GM12878 (cell line): ENCODE measurements at regions not wholly inside any gene's neighbourhood (a gene's known extent, or its start where the extent isn't known, plus 50 kb on each side); places are given as distances from the start of the nearest gene placed in this dataset.

ENCODE experiments used
- ATAC-seq: fragments of 200-7000 bp; cut with Tn5 transposase; 3 replicates; pipeline ENCODE4 v1.9.1; 2020; ENCODE audit warnings: mild to moderate bottlenecking, moderate library complexity
- BruUV-seq: library from RNA; stranded (reverse); fragments of 400-500 nt; replicated peaks from 2 replicates; lab custom pipeline; 2021; lab: Mats Ljungman, UMichigan
- CTCF ChIA-PET: fragments of 300-600 bp; sonication (Branson Sonifier 250); formaldehyde crosslinking; extraction: SDS; loops from one replicate; lab custom pipeline; 2021; ENCODE audit warnings: inconsistent platforms; lab: Yijun Ruan, JAX
- POLR2A ChIA-PET: fragments of 350-600 bp; formaldehyde crosslinking; extraction: SDS; loops from one replicate; lab custom pipeline; 2021; ENCODE audit warnings: inconsistent platforms; lab: Charles Lee
- RAD21 ChIA-PET: fragments of 300-600 bp; sonication (Branson Sonifier 250); formaldehyde crosslinking; loops from one replicate; lab custom pipeline; 2023; ENCODE audit warnings: antibody characterized with exemption; ENCODE audit not compliant: unreplicated experiment; lab: Charles Lee
- SMC1A ChIA-PET: fragments of 300-600 bp; sonication (Branson Sonifier 250); formaldehyde crosslinking; loops from one replicate; lab custom pipeline; 2023; ENCODE audit not compliant: unreplicated experiment, uncharacterized antibody; lab: Charles Lee
- DNase-seq: peaks from one replicate; pipeline ENCODE4 v3.0.0-alpha.2; 2011; ENCODE audit warnings: low read depth, low spot score
- FAIRE-seq: peaks from 3 replicates; lab custom pipeline; 2011; peaks lifted over from hg19 to GRCh38; lab: Jason Lieb, UNC
- H2AFZ ChIP-seq: 2 replicates; pipeline ENCODE4 v1.6.0; 2011; ENCODE audit warnings: low read depth, low read length, control low read depth; ENCODE audit not compliant: control insufficient read depth
- H3K27ac ChIP-seq: 2 replicates; pipeline ENCODE4 v1.5.1; 2011; ENCODE audit warnings: control low read depth; ENCODE audit not compliant: control insufficient read depth, insufficient read depth
- H3K27me3 ChIP-seq, 2 experiments: replicated peaks in 1 of 2; 2 replicates each; pipeline versions ENCODE4 v1.6.0 to v1.6.1; 2011; ENCODE audit warnings: low read length in 1 of 2; ENCODE audit not compliant: control insufficient read depth in 2 of 2, insufficient read depth in 2 of 2
- H3K36me3 ChIP-seq, 2 experiments: 2 replicates each; pipeline ENCODE4 v1.5.1; 2011; ENCODE audit warnings: low read length in 1 of 2; ENCODE audit not compliant: control insufficient read depth in 2 of 2, insufficient read depth in 2 of 2
- H3K4me1 ChIP-seq: 2 replicates; pipeline ENCODE4 v1.6.1; 2011; ENCODE audit warnings: mild to moderate bottlenecking, low read length, moderate library complexity, mixed read lengths; ENCODE audit not compliant: control insufficient read depth, insufficient read depth
- H3K4me2 ChIP-seq: 2 replicates; pipeline ENCODE4 v1.6.0; 2011; ENCODE audit warnings: control low read depth; ENCODE audit not compliant: control insufficient read depth, insufficient read depth
- H3K4me3 ChIP-seq: fragments of 200-600 bp; sonication (generic); 2 replicates; pipeline ENCODE4 v1.5.1; 2016
- H3K79me2 ChIP-seq: 2 replicates; pipeline ENCODE4 v1.6.0; 2011; ENCODE audit warnings: low read length; ENCODE audit not compliant: control insufficient read depth, insufficient read depth
- H3K9ac ChIP-seq: 2 replicates; pipeline ENCODE4 v1.8.0; 2011; ENCODE audit warnings: low read length, control low read depth, mixed read lengths; ENCODE audit not compliant: control insufficient read depth, insufficient read depth
- H3K9me3 ChIP-seq: replicated peaks from 3 replicates; pipeline ENCODE4 v1.5.1; 2011; ENCODE audit warnings: mild to moderate bottlenecking, low read length; ENCODE audit not compliant: control insufficient read depth, insufficient read depth
- H4K20me1 ChIP-seq: 2 replicates; pipeline ENCODE4 v1.6.0; 2011; ENCODE audit not compliant: control insufficient read depth, insufficient read depth
- CUX1 ChIP-seq: IDR thresholded peaks from 2 replicates; pipeline ENCODE4 v1.6.1; 2012; ENCODE audit warnings: improper control_type of control experiment, low read depth, low read length; ENCODE audit not compliant: insufficient replicate concordance
- DPF2 ChIP-seq: fragments of 450-650 bp; IDR thresholded peaks from 2 replicates; pipeline ENCODE4 v1.6.1; 2017; ENCODE audit warnings: mild to moderate bottlenecking
- KAT2A ChIP-seq: conservative IDR thresholded peaks from 2 replicates; pipeline ENCODE4 v1.6.1; 2011; ENCODE audit warnings: low read depth, low read length; ENCODE audit not compliant: control insufficient read depth
- PAX5 ChIP-seq: IDR thresholded peaks from 2 replicates; pipeline ENCODE4 v1.6.1; 2011; ENCODE audit warnings: low read depth, low read length, borderline replicate concordance
- SP1 ChIP-seq: IDR thresholded peaks from one replicate; pipeline ENCODE4 v1.6.1; 2011; ENCODE audit warnings: low read depth, low read length
- STAT3 ChIP-seq: IDR thresholded peaks from 2 replicates; pipeline ENCODE4 v1.6.1; 2011; ENCODE audit warnings: low read depth, low read length, improper control_type of control experiment
- TCF12 ChIP-seq: IDR thresholded peaks from 2 replicates; pipeline ENCODE4 v1.6.1; 2011; ENCODE audit warnings: low read depth, mild to moderate bottlenecking, low read length
- USF1 ChIP-seq: IDR thresholded peaks from 2 replicates; pipeline ENCODE4 v1.6.1; 2011; ENCODE audit warnings: borderline replicate concordance, low read depth, mild to moderate bottlenecking, moderate library complexity, mixed read lengths, low read length; ENCODE audit not compliant: insufficient read depth; ENCODE audit errors: extremely low read length
- ZNF592 ChIP-seq: fragments of 450-650 bp; IDR thresholded peaks from 2 replicates; pipeline ENCODE4 v1.6.1; 2017; ENCODE audit warnings: mild to moderate bottlenecking, moderate library complexity
- in situ Hi-C: fragments of 300-500 bp; cut with MboI; formaldehyde crosslinking; loops from 9 replicates; pipeline ENCODE4 v1.14.3; 2018; ENCODE audit warnings: mixed read lengths
- intact Hi-C: fragments of 100-400 bp; cut with micrococcal nuclease; formaldehyde crosslinking; loops from one replicate; pipeline ENCODE4 v1.14.2; 2022; ENCODE audit not compliant: unreplicated experiment

- TF ChIP-seq CUX1: no peak
Measured at GRCh38 chr12:124132530-124132929, 159.5 kb downstream of the ZNF664 start (continued).

- ChIA-PET SMC1A (no interaction called here), RAD21 (no interaction called here), CTCF (no interaction called here), POLR2A (no interaction called here)
- Histone ChIP-seq H3K9ac (no peak overlapping the region), H3K36me3 (no peaks in the 10 kb centered on the region), H4K20me1 (no peaks in the 10 kb centered on the region), H3K27me3 (no peaks in the 10 kb centered on the region), H2AFZ (no peak overlapping the region), H3K79me2 (no peaks in the 10 kb centered on the region), H3K4me1 (peaks cover 3% of the 10 kb centered on the region), H3K9me3 (peaks cover 11% of the 10 kb centered on the region), H3K4me2 (no peak overlapping the region), H3K27ac (no peak overlapping the region), H3K4me3 (no peak overlapping the region)
- intact Hi-C loops: no loop called here
- no peak for ATAC-seq
- in situ Hi-C loops: no loop called here
- BruUV-seq: no TSS peak
- DNase-seq: no peak
- TF ChIP-seq SP1: no peak
- TF ChIP-seq ZNF592: no peak
- TF ChIP-seq STAT3: no peak
- TF ChIP-seq USF1: no peak
- TF ChIP-seq KAT2A: no peak
- no peak for TF ChIP-seq PAX5
- TF ChIP-seq TCF12: no peak
- TF ChIP-seq DPF2: no peak
- FAIRE-seq: no peak
Measured at GRCh38 chr12:124136796-124137195, 158.1 kb upstream of the RFLNA start.
